H9 (cell line): ENCODE measurements at regions not wholly inside any gene's neighbourhood (a gene's known extent, or its start where the extent isn't known, plus 50 kb on each side); places are given as distances from the start of the nearest gene placed in this dataset.

Source experiments
- DNase-seq: peaks from one replicate; pipeline ENCODE4 v3.0.0-alpha.2; 2017
- H2AFZ ChIP-seq: one replicate; pipeline ENCODE4 v1.6.1; 2013; ENCODE audit warnings: mild to moderate bottlenecking, low read length, control low read depth, moderate library complexity
- H2AK5ac ChIP-seq: 2 replicates; pipeline ENCODE4 v1.6.1; 2013; ENCODE audit warnings: low read length, control low read depth, mixed read lengths; ENCODE audit not compliant: insufficient read length
- H2BK120ac ChIP-seq: one replicate; pipeline ENCODE4 v1.6.1; 2013; ENCODE audit warnings: low read depth, mild to moderate bottlenecking, low read length, control low read depth, inconsistent platforms; ENCODE audit not compliant: poor library complexity, severe bottlenecking
- H2BK12ac ChIP-seq: 2 replicates; pipeline ENCODE4 v1.6.1; 2013; ENCODE audit warnings: low read length, control low read depth, mixed read lengths, low read depth; ENCODE audit not compliant: insufficient read length
- H2BK15ac ChIP-seq: 2 replicates; pipeline ENCODE4 v1.6.1; 2013; ENCODE audit warnings: low read depth, low read length, control low read depth
- H2BK20ac ChIP-seq: one replicate; pipeline ENCODE4 v1.6.1; 2013; ENCODE audit warnings: low read depth, mild to moderate bottlenecking, low read length, control low read depth, inconsistent platforms; ENCODE audit not compliant: poor library complexity, severe bottlenecking
- H2BK5ac ChIP-seq: 2 replicates; pipeline ENCODE4 v1.6.1; 2013; ENCODE audit warnings: low read length, control low read depth, mixed read lengths; ENCODE audit not compliant: insufficient read length
- H3K14ac ChIP-seq: 2 replicates; pipeline ENCODE4 v1.6.1; 2013; ENCODE audit warnings: low read length, control low read depth; ENCODE audit not compliant: insufficient read depth
- H3K18ac ChIP-seq: 2 replicates; pipeline ENCODE4 v1.6.1; 2013; ENCODE audit warnings: low read depth, mild to moderate bottlenecking, mixed read lengths, low read length, control low read depth; ENCODE audit not compliant: insufficient read length
- H3K23ac ChIP-seq: 2 replicates; pipeline ENCODE4 v1.6.1; 2013; ENCODE audit warnings: low read length, control low read depth, mixed read lengths, low read depth; ENCODE audit not compliant: insufficient read length
- H3K23me2 ChIP-seq: 2 replicates; pipeline ENCODE4 v1.6.1; 2013; ENCODE audit warnings: low read depth, mild to moderate bottlenecking, mixed read lengths, low read length, control low read depth; ENCODE audit not compliant: insufficient read length, poor library complexity, severe bottlenecking
- H3K27ac ChIP-seq: 2 replicates; pipeline ENCODE4 v1.5.1; 2013; ENCODE audit warnings: low read length, control low read depth, mixed read lengths, low read depth; ENCODE audit not compliant: insufficient read length
- H3K27me3 ChIP-seq: 2 replicates; pipeline ENCODE4 v1.6.1; 2013; ENCODE audit warnings: low read length, control low read depth, inconsistent platforms; ENCODE audit not compliant: insufficient read depth
- H3K4ac ChIP-seq: 2 replicates; pipeline ENCODE4 v1.6.1; 2013; ENCODE audit warnings: low read depth, mild to moderate bottlenecking, control low read depth, inconsistent platforms, low read length, moderate library complexity
- H3K4me1 ChIP-seq: 2 replicates; pipeline ENCODE4 v1.6.1; 2013; ENCODE audit warnings: low read length, control low read depth, inconsistent platforms; ENCODE audit not compliant: insufficient read depth
- H3K4me2 ChIP-seq: 2 replicates; pipeline ENCODE4 v1.6.1; 2013; ENCODE audit warnings: low read length, control low read depth, mixed read lengths; ENCODE audit not compliant: insufficient read length, insufficient read depth
- H3K56ac ChIP-seq: 2 replicates; pipeline ENCODE4 v1.6.1; 2013; ENCODE audit warnings: low read depth, mild to moderate bottlenecking, mixed read lengths, low read length, control low read depth; ENCODE audit not compliant: insufficient read length
- H3K79me1 ChIP-seq: 2 replicates; pipeline ENCODE4 v1.6.1; 2013; ENCODE audit warnings: low read depth, mild to moderate bottlenecking, moderate library complexity, low read length, control low read depth, inconsistent platforms; ENCODE audit not compliant: insufficient read depth, poor library complexity, severe bottlenecking
- H3K79me2 ChIP-seq: 2 replicates; pipeline ENCODE4 v1.6.1; 2013; ENCODE audit warnings: low read length, control low read depth, inconsistent platforms; ENCODE audit not compliant: insufficient read depth
- H3K9ac ChIP-seq: 2 replicates; pipeline ENCODE4 v1.6.1; 2013; ENCODE audit warnings: low read length, control low read depth, mixed read lengths; ENCODE audit not compliant: insufficient read length; ENCODE audit errors: extremely low read depth
- H3K9me3 ChIP-seq: one replicate; pipeline ENCODE4 v1.6.1; 2013; ENCODE audit warnings: low read depth, low read length, inconsistent platforms; ENCODE audit not compliant: control insufficient read depth
- H3T11ph ChIP-seq: one replicate; pipeline ENCODE4 v1.6.1; 2013; ENCODE audit warnings: mild to moderate bottlenecking, low read length, control low read depth, inconsistent platforms
- H4K20me1 ChIP-seq: one replicate; pipeline ENCODE4 v1.6.1; 2013; ENCODE audit not compliant: control insufficient read depth, insufficient read length, insufficient read depth
- H4K5ac ChIP-seq: 2 replicates; pipeline ENCODE4 v1.6.1; 2013; ENCODE audit warnings: low read depth, mild to moderate bottlenecking, mixed read lengths, low read length, control low read depth; ENCODE audit not compliant: insufficient read length
- H4K8ac ChIP-seq: replicated peaks from 2 replicates; pipeline ENCODE4 v1.6.1; 2013; ENCODE audit warnings: low read length, control low read depth, mixed read lengths, low read depth; ENCODE audit not compliant: insufficient read length
- H4K91ac ChIP-seq: 2 replicates; pipeline ENCODE4 v1.6.1; 2013; ENCODE audit warnings: low read depth, mild to moderate bottlenecking, moderate library complexity, mixed read lengths, low read length, control low read depth; ENCODE audit not compliant: insufficient read length
- H3K27ac Mint-ChIP-seq, 3 experiments: 2 replicates in 2 of 3; 3 replicates in 1 of 3; pipeline ENCODE4 v1.8.0; 2020 to 2021; ENCODE audit warnings: mixed read lengths in 3 of 3, mild to moderate bottlenecking in 1 of 3, moderate library complexity in 1 of 3
- H3K27me3 Mint-ChIP-seq: 2 replicates; pipeline ENCODE4 v1.8.0; 2021; ENCODE audit warnings: low read depth, mild to moderate bottlenecking, moderate library complexity, mixed read lengths
- H3K36me3 Mint-ChIP-seq, 3 experiments: 2 replicates in 2 of 3; 3 replicates in 1 of 3; pipeline ENCODE4 v1.8.0; 2020 to 2021; ENCODE audit warnings: low read depth in 3 of 3, mixed read lengths in 3 of 3; ENCODE audit not compliant: insufficient read depth in 1 of 3
- H3K4me1 Mint-ChIP-seq, 2 experiments: 2 replicates each; pipeline ENCODE4 v1.8.0; 2020; ENCODE audit warnings: mixed read lengths in 2 of 2
- H3K4me3 Mint-ChIP-seq, 2 experiments: 2 replicates in 1 of 2; 3 replicates in 1 of 2; pipeline ENCODE4 v1.8.0; 2020 to 2021; ENCODE audit warnings: mild to moderate bottlenecking in 2 of 2, mixed read lengths in 2 of 2, moderate library complexity in 1 of 2
- H3K9me3 Mint-ChIP-seq, 2 experiments: 2 replicates in 1 of 2; 3 replicates in 1 of 2; pipeline ENCODE4 v1.8.0; 2020; ENCODE audit warnings: mild to moderate bottlenecking in 2 of 2, mixed read lengths in 2 of 2, moderate library complexity in 1 of 2
- CTCF ChIP-seq: fragments of 200-600 bp; sonication (generic); conservative IDR thresholded peaks from 3 replicates; pipeline ENCODE4 v1.8.0; 2021; ENCODE audit warnings: antibody characterized with exemption, mild to moderate bottlenecking
- whole genome bisulfite sequencing: extraction: QIAGEN DNeasy Blood & Tissue Kit; methylation state at CpG from one replicate; pipeline ENCODE4 v1.1.7; 2013; ENCODE audit warnings: missing lambda C conversion rate, low lambda C conversion rate, mixed read lengths; ENCODE audit not compliant: insufficient read length; ENCODE audit errors: extremely low coverage; 5-methylcytosine and 5-hydroxymethylcytosine counted together

GRCh38 chr11:128260398-128260797 lies 327.0 kb downstream of the ETS1 start:
- no peak overlapping the region for H4K8ac ChIP-seq
- no peak overlapping the region for H4K91ac ChIP-seq
- H3K4me1 Mint-ChIP-seq = peaks cover 3 to 6% of the 10 kb centered on the region in 2 experiments; a peak in 2 of 4 replicates
- WGBS = no CpG with 5 or more reads among the region's 3 CpGs
- no peak overlapping the region for H3K9ac ChIP-seq
- H3K23me2 ChIP-seq = no peaks in the 10 kb centered on the region
- H4K20me1 ChIP-seq = no peaks in the 10 kb centered on the region
- H3K23ac ChIP-seq = no peak overlapping the region
- no peak overlapping the region for H4K5ac ChIP-seq
- DNase-seq = no peak
- H3T11ph ChIP-seq = no peak overlapping the region
- no peak overlapping the region for H3K18ac ChIP-seq
- H2BK20ac ChIP-seq = no peak overlapping the region
- no peaks in the 10 kb centered on the region for H3K9me3 ChIP-seq
- H3K27me3 ChIP-seq = no peaks in the 10 kb centered on the region
- no peak overlapping the region for H3K27ac ChIP-seq
- no peak overlapping the region for H3K4me3 Mint-ChIP-seq
- no peak overlapping the region for H3K27ac Mint-ChIP-seq
- TF ChIP-seq CTCF = no peak
- H3K4me1 ChIP-seq = no peaks in the 10 kb centered on the region
- no peaks in the 10 kb centered on the region for H3K9me3 Mint-ChIP-seq
- H2BK120ac ChIP-seq = no peak overlapping the region
- H3K14ac ChIP-seq = no peak overlapping the region
- no peak overlapping the region for H2BK12ac ChIP-seq
- H2AFZ ChIP-seq = no peak overlapping the region
- H3K4ac ChIP-seq = no peak overlapping the region
- no peak overlapping the region for H3K4me2 ChIP-seq
- no peak overlapping the region for H2BK15ac ChIP-seq
- no peak overlapping the region for H2AK5ac ChIP-seq
- H3K36me3 Mint-ChIP-seq = no peaks in the 10 kb centered on the region
- no peaks in the 10 kb centered on the region for H3K27me3 Mint-ChIP-seq
- H3K56ac ChIP-seq = no peak overlapping the region
- H3K79me1 ChIP-seq = no peaks in the 10 kb centered on the region
- no peaks in the 10 kb centered on the region for H3K79me2 ChIP-seq
- H2BK5ac ChIP-seq = no peak overlapping the region
